ENCODE measurements at regions not wholly inside any gene's neighbourhood (a gene's known extent, or its start where the extent isn't known, plus 50 kb on each side); places are given as distances from the start of the nearest gene placed in this dataset.

DNA sequence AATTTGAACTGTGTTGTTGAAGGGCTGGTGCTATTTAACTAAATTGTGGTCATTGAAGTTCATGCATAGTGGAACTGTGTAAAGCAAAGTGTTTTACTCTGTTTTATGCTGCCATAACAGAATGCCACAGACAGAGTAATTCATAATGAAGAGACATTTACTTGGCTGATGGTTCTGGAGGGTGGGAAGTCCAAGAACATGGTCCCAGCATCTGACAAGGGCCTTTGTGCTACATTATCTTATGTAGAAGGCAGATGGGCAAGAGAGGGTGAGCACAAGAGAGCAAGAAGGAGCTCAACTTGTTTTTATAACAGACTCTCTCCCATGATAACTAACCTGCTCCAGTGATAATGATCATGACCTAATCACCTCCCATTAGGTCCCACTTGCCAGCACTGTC is 101.9 kb upstream of the NR3C1 start:
- H3K36me3 ChIP-seq, result no peaks in the 10 kb centered on the region
- H3K27ac ChIP-seq, result no peak overlapping the region
- DNase-seq (ENCODE audit: extremely low spot score in 2 of 2), result no peak

DNA sequence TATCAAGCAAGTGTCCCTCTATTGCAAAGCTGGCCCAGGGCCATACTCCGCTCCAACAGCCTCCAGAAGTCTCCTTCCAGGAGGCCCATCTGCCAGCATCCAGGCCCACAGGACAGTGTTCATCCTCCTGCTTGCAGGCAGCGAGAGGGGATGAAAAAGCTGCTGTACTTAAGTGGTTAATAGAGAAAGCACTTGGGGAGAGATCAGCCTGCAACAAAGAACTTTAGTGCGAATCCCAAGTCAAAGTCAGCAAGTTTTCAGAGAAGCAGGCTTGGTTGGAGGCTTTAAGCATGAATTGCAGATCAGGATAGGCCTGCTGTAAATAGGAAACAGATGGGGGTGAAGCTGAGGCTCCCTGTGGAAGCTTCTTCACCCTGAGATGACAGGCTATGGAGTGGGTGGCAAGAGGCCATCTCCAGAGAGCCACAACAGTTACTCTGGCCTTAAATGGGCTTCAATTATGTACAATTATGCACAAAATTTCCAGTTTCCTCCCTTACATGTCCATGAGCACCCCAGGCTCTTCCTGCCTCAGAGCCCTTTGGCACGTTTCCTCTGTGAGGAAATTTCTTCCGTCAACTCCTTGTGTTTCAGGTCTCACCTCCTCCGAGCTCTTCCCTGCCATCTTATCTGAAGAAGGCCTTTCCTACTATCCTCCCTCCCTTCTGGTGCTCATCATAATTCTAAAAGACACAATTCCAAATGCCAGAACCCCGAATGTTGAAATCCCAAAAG is 98.0 kb upstream of the NR3C1 start:
- Histone ChIP-seq H3K36me3 (no peaks in the 10 kb centered on the region), H3K27ac (no peak overlapping the region), H3K27me3 (no peaks in the 10 kb centered on the region), H3K9me3 (no peaks in the 10 kb centered on the region), H3K4me1 (peaks cover 5% of the 10 kb centered on the region), H3K4me3 (no peak overlapping the region)
- intact Hi-C loops (cut with DNase I), result no loop called here
- TF ChIP-seq, protein P1, sequence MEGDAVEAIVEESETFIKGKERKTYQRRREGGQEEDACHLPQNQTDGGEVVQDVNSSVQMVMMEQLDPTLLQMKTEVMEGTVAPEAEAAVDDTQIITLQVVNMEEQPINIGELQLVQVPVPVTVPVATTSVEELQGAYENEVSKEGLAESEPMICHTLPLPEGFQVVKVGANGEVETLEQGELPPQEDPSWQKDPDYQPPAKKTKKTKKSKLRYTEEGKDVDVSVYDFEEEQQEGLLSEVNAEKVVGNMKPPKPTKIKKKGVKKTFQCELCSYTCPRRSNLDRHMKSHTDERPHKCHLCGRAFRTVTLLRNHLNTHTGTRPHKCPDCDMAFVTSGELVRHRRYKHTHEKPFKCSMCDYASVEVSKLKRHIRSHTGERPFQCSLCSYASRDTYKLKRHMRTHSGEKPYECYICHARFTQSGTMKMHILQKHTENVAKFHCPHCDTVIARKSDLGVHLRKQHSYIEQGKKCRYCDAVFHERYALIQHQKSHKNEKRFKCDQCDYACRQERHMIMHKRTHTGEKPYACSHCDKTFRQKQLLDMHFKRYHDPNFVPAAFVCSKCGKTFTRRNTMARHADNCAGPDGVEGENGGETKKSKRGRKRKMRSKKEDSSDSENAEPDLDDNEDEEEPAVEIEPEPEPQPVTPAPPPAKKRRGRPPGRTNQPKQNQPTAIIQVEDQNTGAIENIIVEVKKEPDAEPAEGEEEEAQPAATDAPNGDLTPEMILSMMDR (IDR thresholded peaks at IDR 0.05), result no peak
- TF ChIP-seq POLR2A (IDR thresholded peaks at IDR 0.05) (no peak), POLR2AphosphoS5 (IDR thresholded peaks at IDR 0.05; ENCODE audit: insufficient read depth in 1 of 2, low read depth in 1 of 2) (no peak)
- no peak for DNase-seq (ENCODE audit: extremely low spot score in 2 of 2)

More for the DNA sequence above, 101.9 kb upstream of the NR3C1 start:
- Histone ChIP-seq H3K27me3 (no peaks in the 10 kb centered on the region), H3K9me3 (no peaks in the 10 kb centered on the region), H3K4me1 (peaks cover 16% of the 10 kb centered on the region), H3K4me3 (no peak overlapping the region)
- TF ChIP-seq POLR2AphosphoS5 (IDR thresholded peaks at IDR 0.05; ENCODE audit: insufficient read depth in 1 of 2, low read depth in 1 of 2), result no peak
- TF ChIP-seq, protein P1 (IDR thresholded peaks at IDR 0.05), result no peak
- TF ChIP-seq POLR2A (IDR thresholded peaks at IDR 0.05), result no peak
- intact Hi-C loops (cut with DNase I), result no loop called here

- Histone ChIP-seq H3K27ac (no peak overlapping the region), H3K36me3 (no peaks in the 10 kb centered on the region), H3K9me3 (no peaks in the 10 kb centered on the region), H3K4me1 (peaks cover 22% of the 10 kb centered on the region), H3K4me3 (no peak overlapping the region), H3K27me3 (no peaks in the 10 kb centered on the region)
- TF ChIP-seq POLR2A (IDR thresholded peaks at IDR 0.05) (no peak), POLR2AphosphoS5 (IDR thresholded peaks at IDR 0.05; ENCODE audit: insufficient read depth in 1 of 2, low read depth in 1 of 2) (no peak)
- TF ChIP-seq, protein P1 (IDR thresholded peaks at IDR 0.05), result no peak
- DNase-seq (ENCODE audit: extremely low spot score in 2 of 2), result no peak
- intact Hi-C loops (cut with DNase I), result loop anchor here (5.0 kb wide), 1 partner anchor 1772 kb away; no protein-coding TSS in a partner anchor
These were observed 96.1 kb upstream of the NR3C1 start for GRCh38 chr5:143499480-143500114.

DNA sequence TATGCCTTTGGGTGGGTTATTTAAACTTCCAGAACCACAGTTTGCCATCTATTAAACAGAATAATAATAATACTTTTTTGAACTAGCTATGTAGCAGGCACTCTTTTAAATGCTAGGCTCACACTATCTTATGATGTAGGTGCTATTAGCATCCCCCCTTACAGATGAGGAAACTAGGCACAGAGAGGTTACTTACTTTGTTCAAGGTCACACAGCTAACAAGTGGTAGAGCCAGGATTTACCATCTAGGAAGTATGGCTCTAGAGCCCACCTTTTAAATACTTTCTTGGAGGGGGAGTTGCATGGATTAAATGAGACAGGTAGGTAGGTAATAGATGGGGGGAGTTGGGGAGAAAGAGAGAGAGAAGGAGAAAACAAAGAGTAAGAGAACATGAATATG is 95.3 kb upstream of the NR3C1 start:
- no peak for TF ChIP-seq POLR2AphosphoS5 (IDR thresholded peaks at IDR 0.05; ENCODE audit: insufficient read depth in 1 of 2, low read depth in 1 of 2)
- TF ChIP-seq, protein P1 (IDR thresholded peaks at IDR 0.05), result no peak
- TF ChIP-seq POLR2A (IDR thresholded peaks at IDR 0.05), result no peak
- Histone ChIP-seq H3K36me3 (no peaks in the 10 kb centered on the region), H3K27ac (no peak overlapping the region), H3K4me1 (peaks cover 26% of the 10 kb centered on the region), H3K27me3 (no peaks in the 10 kb centered on the region), H3K9me3 (no peaks in the 10 kb centered on the region), H3K4me3 (no peak overlapping the region)
- intact Hi-C loops (cut with DNase I), result loop anchor here (5.0 kb wide), 1 partner anchor 1772 kb away; no protein-coding TSS in a partner anchor
- no peak for DNase-seq (ENCODE audit: extremely low spot score in 2 of 2)

- TF ChIP-seq POLR2A (IDR thresholded peaks at IDR 0.05), result no peak
- Histone ChIP-seq H3K9me3 (no peaks in the 10 kb centered on the region), H3K4me1 (peaks cover 26% of the 10 kb centered on the region), H3K36me3 (no peaks in the 10 kb centered on the region), H3K27me3 (no peaks in the 10 kb centered on the region), H3K4me3 (no peak overlapping the region), H3K27ac (no peak overlapping the region)
- intact Hi-C loops (cut with DNase I), result loop anchor here (5.0 kb wide), 1 partner anchor 1770 kb away; no protein-coding TSS in a partner anchor
- no peak for DNase-seq (ENCODE audit: extremely low spot score in 2 of 2)
These were observed 94.3 kb upstream of the NR3C1 start for GRCh38 chr5:143497749-143498148.
